ENCODE measurements at regions not wholly inside any gene's neighbourhood (a gene's known extent, or its start where the extent isn't known, plus 50 kb on each side); places are given as distances from the start of the nearest gene placed in this dataset.

GRCh38 chr4:188680667-188681063 lies 541.4 kb downstream of the TRIML1 start:
- Mint-ChIP-seq H3K36me3 (peaks cover 0 to 4% (median 0%) of the 10 kb centered on the region in 3 donors), H3K27ac (no peak overlapping the region), H3K4me1 (no peaks in the 10 kb centered on the region), H3K27me3 (no peaks in the 10 kb centered on the region), H3K9me3 (peaks cover 4 to 43% (median 27%) of the 10 kb centered on the region in 9 donors), H3K4me3 (no peak overlapping the region)
- POLR2A ChIA-PET = no interaction called here
- ATAC-seq (no peak), DNase-seq (no peak)

- Mint-ChIP-seq H3K27me3 (no peaks in the 10 kb centered on the region), H3K36me3 (peaks cover 0 to 4% (median 0%) of the 10 kb centered on the region in 3 donors), H3K27ac (no peak overlapping the region), H3K9me3 (peaks cover 0 to 35% (median 24%) of the 10 kb centered on the region in 9 donors), H3K4me3 (no peak overlapping the region), H3K4me1 (no peaks in the 10 kb centered on the region)
- ATAC-seq (no peak), DNase-seq (no peak)
- POLR2A ChIA-PET = no interaction called here
Measured at GRCh38 chr4:188682321-188682720, 543.1 kb downstream of the TRIML1 start.

- Mint-ChIP-seq H3K9me3 (peaks cover 0 to 32% (median 21%) of the 10 kb centered on the region in 9 donors), H3K4me1 (no peaks in the 10 kb centered on the region)
Measured at GRCh38 chr4:188683571-188683970, 544.3 kb downstream of the TRIML1 start.

GRCh38 chr4:188688956-188689355 lies 549.7 kb downstream of the TRIML1 start:
- no peak overlapping the region for H3K4me3 Mint-ChIP-seq

More at GRCh38 chr4:188683571-188683970, 544.3 kb downstream of the TRIML1 start:
- Mint-ChIP-seq H3K27ac (no peak overlapping the region), H3K27me3 (no peaks in the 10 kb centered on the region), H3K4me3 (no peak overlapping the region), H3K36me3 (peaks cover 0 to 4% (median 0%) of the 10 kb centered on the region in 3 donors)
- POLR2A ChIA-PET = no interaction called here
- ATAC-seq = no peak
- no peak for DNase-seq

GRCh38 chr4:188691811-188692210 lies 552.6 kb downstream of the TRIML1 start:
- H3K27me3 Mint-ChIP-seq = no peaks in the 10 kb centered on the region
- peaks cover 0 to 21% (median 7%) of the 10 kb centered on the region in 9 donors for H3K9me3 Mint-ChIP-seq
- ATAC-seq (no peak), DNase-seq (no peak)
- H3K36me3 Mint-ChIP-seq = no peaks in the 10 kb centered on the region
- POLR2A ChIA-PET = no interaction called here
- H3K27ac Mint-ChIP-seq = no peak overlapping the region
- no peak overlapping the region for H3K4me3 Mint-ChIP-seq
- H3K4me1 Mint-ChIP-seq = no peaks in the 10 kb centered on the region

More at GRCh38 chr4:188688956-188689355, 549.7 kb downstream of the TRIML1 start:
- POLR2A ChIA-PET = no interaction called here
- no peak overlapping the region for H3K27ac Mint-ChIP-seq
- no peaks in the 10 kb centered on the region for H3K4me1 Mint-ChIP-seq
- no peaks in the 10 kb centered on the region for H3K27me3 Mint-ChIP-seq
- peaks cover 0 to 19% (median 9%) of the 10 kb centered on the region in 9 donors for H3K9me3 Mint-ChIP-seq
- DNase-seq (no peak), ATAC-seq (no peak)
- no peaks in the 10 kb centered on the region for H3K36me3 Mint-ChIP-seq

- H3K36me3 Mint-ChIP-seq = no peaks in the 10 kb centered on the region
- no peak for ATAC-seq
- H3K9me3 Mint-ChIP-seq = peaks cover 0 to 12% (median 3%) of the 10 kb centered on the region in 9 donors
- POLR2A ChIA-PET = no interaction called here
- H3K4me3 Mint-ChIP-seq = no peak overlapping the region
- no peaks in the 10 kb centered on the region for H3K27me3 Mint-ChIP-seq
- no peak overlapping the region for H3K27ac Mint-ChIP-seq
- no peaks in the 10 kb centered on the region for H3K4me1 Mint-ChIP-seq
- no peak for DNase-seq
Measured at GRCh38 chr4:188695261-188695660, 556.0 kb downstream of the TRIML1 start.

GRCh38 chr4:188697243-188697642 lies 558.0 kb downstream of the TRIML1 start:
- H3K4me1 Mint-ChIP-seq = no peaks in the 10 kb centered on the region
- H3K9me3 Mint-ChIP-seq = peaks cover 0 to 10% (median 6%) of the 10 kb centered on the region in 9 donors
- DNase-seq (no peak), ATAC-seq (no peak)
- H3K36me3 Mint-ChIP-seq = no peaks in the 10 kb centered on the region
- H3K27ac Mint-ChIP-seq = no peak overlapping the region
- no peak overlapping the region for H3K4me3 Mint-ChIP-seq
- no peaks in the 10 kb centered on the region for H3K27me3 Mint-ChIP-seq
- POLR2A ChIA-PET = no interaction called here

GRCh38 chr4:188701952-188702351 lies 562.7 kb downstream of the TRIML1 start:
- H3K4me1 Mint-ChIP-seq = no peaks in the 10 kb centered on the region
- DNase-seq (no peak), ATAC-seq (no peak)
- no peaks in the 10 kb centered on the region for H3K27me3 Mint-ChIP-seq
- H3K36me3 Mint-ChIP-seq = no peaks in the 10 kb centered on the region
- H3K9me3 Mint-ChIP-seq = peaks cover 0 to 21% (median 7%) of the 10 kb centered on the region in 9 donors
- no peak overlapping the region for H3K4me3 Mint-ChIP-seq
- POLR2A ChIA-PET = no interaction called here
- no peak overlapping the region for H3K27ac Mint-ChIP-seq

GRCh38 chr4:188704288-188704687 lies 565.0 kb downstream of the TRIML1 start:
- peaks cover 0 to 4% (median 0%) of the 10 kb centered on the region in 3 donors for H3K36me3 Mint-ChIP-seq
- H3K4me3 Mint-ChIP-seq = no peak overlapping the region
- DNase-seq (no peak), ATAC-seq (no peak)
- POLR2A ChIA-PET = no interaction called here
- H3K27me3 Mint-ChIP-seq = no peaks in the 10 kb centered on the region
- H3K9me3 Mint-ChIP-seq = peaks cover 6 to 38% (median 7%) of the 10 kb centered on the region in 9 donors
- no peaks in the 10 kb centered on the region for H3K4me1 Mint-ChIP-seq
- no peak overlapping the region for H3K27ac Mint-ChIP-seq

- ATAC-seq = no peak
- no peak overlapping the region for H3K4me3 Mint-ChIP-seq
- H3K27me3 Mint-ChIP-seq = no peaks in the 10 kb centered on the region
Measured at GRCh38 chr4:188707036-188707435, 567.8 kb downstream of the TRIML1 start.

GRCh38 chr4:188714501-188714900 lies 575.3 kb downstream of the TRIML1 start:
- Mint-ChIP-seq H3K4me1 (no peaks in the 10 kb centered on the region), H3K4me3 (no peak overlapping the region), H3K27me3 (no peaks in the 10 kb centered on the region), H3K27ac (no peak overlapping the region), H3K9me3 (peaks cover 0 to 31% (median 10%) of the 10 kb centered on the region in 9 donors), H3K36me3 (peaks cover 0 to under 1% (median 0%) of the 10 kb centered on the region in 3 donors)
- DNase-seq = no peak
- ATAC-seq = no peak
- POLR2A ChIA-PET = no interaction called here

More at GRCh38 chr4:188707036-188707435, 567.8 kb downstream of the TRIML1 start:
- H3K9me3 Mint-ChIP-seq = peaks cover 3 to 34% (median 6%) of the 10 kb centered on the region in 9 donors
- no peak for DNase-seq
- POLR2A ChIA-PET = no interaction called here
- H3K27ac Mint-ChIP-seq = no peak overlapping the region
- peaks cover 0 to 6% (median 0%) of the 10 kb centered on the region in 3 donors for H3K36me3 Mint-ChIP-seq
- no peaks in the 10 kb centered on the region for H3K4me1 Mint-ChIP-seq

- H3K4me1 Mint-ChIP-seq = no peaks in the 10 kb centered on the region
- no peak overlapping the region for H3K4me3 Mint-ChIP-seq
- H3K9me3 Mint-ChIP-seq = peaks cover 0 to 28% (median 8%) of the 10 kb centered on the region in 9 donors
- H3K27ac Mint-ChIP-seq = no peak overlapping the region
- POLR2A ChIA-PET = no interaction called here
- no peak for ATAC-seq
- no peaks in the 10 kb centered on the region for H3K36me3 Mint-ChIP-seq
- no peaks in the 10 kb centered on the region for H3K27me3 Mint-ChIP-seq
- no peak for DNase-seq
Measured at GRCh38 chr4:188714907-188715306, 575.7 kb downstream of the TRIML1 start.

GRCh38 chr4:188717661-188718060 lies 578.4 kb downstream of the TRIML1 start:
- ATAC-seq = no peak
- Mint-ChIP-seq H3K36me3 (no peaks in the 10 kb centered on the region), H3K4me3 (no peak overlapping the region), H3K4me1 (no peaks in the 10 kb centered on the region), H3K27me3 (no peaks in the 10 kb centered on the region), H3K27ac (no peak overlapping the region), H3K9me3 (peaks cover 7 to 37% (median 14%) of the 10 kb centered on the region in 9 donors)
- POLR2A ChIA-PET = no interaction called here
- DNase-seq = no peak

GRCh38 chr4:188719794-188720193 lies 580.6 kb downstream of the TRIML1 start:
- no peak overlapping the region for H3K4me3 Mint-ChIP-seq
- no peak for ATAC-seq
- H3K4me1 Mint-ChIP-seq = no peaks in the 10 kb centered on the region
- no peaks in the 10 kb centered on the region for H3K27me3 Mint-ChIP-seq
- no peak for DNase-seq
- peaks cover 5 to 26% (median 11%) of the 10 kb centered on the region in 9 donors for H3K9me3 Mint-ChIP-seq
- no peaks in the 10 kb centered on the region for H3K36me3 Mint-ChIP-seq
- H3K27ac Mint-ChIP-seq = no peak overlapping the region
- POLR2A ChIA-PET = no interaction called here
